M059J (cell line): ENCODE measurements at regions not wholly inside any gene's neighbourhood (a gene's known extent, or its start where the extent isn't known, plus 50 kb on each side); places are given as distances from the start of the nearest gene placed in this dataset.
"Not testable (repeated sequence)": the region's sequence is repeated elsewhere in the genome, so short reads cannot be mapped to it uniquely, and the experiment has no call there.

ENCODE experiments used
- DNase-seq: peaks from one replicate; pipeline ENCODE4 v3.0.0-alpha.2; 2012; ENCODE audit warnings: low read depth

DNA sequence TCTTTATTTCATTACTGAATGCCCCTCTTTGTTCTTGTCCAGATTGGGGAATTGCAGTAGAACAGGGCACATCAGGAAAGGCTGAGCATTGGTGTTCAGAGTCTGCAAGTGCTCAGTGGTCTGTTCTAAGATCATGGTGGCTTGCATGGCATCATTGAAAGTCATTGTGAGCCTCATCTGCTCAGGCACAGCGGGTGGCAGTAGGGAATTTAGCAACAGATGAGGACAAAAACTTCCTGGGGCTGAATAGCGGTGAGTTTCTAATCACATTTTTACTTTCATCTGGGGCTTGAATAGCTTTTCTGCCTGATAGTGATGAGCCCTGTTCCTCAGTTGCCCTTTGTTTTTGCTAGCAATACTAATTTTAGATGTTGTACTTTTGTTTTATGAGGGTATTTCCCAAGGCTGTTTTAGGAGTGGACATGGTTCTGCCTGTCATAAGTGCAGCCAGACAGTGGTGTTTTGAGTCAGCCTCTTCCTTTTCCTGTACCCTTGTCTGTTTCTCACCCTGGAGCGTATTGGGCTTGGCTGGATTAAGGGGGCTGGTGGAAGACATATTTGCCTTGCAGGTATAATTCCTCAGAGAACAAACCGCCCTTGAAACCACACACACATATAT lies 127.2 kb upstream of the IL12A start:
- no peak for DNase-seq

- peak; percentile 75 for DNase-seq
These were observed 123.5 kb upstream of the IL12A start for GRCh38 chr3:159865041-159865579.

DNA sequence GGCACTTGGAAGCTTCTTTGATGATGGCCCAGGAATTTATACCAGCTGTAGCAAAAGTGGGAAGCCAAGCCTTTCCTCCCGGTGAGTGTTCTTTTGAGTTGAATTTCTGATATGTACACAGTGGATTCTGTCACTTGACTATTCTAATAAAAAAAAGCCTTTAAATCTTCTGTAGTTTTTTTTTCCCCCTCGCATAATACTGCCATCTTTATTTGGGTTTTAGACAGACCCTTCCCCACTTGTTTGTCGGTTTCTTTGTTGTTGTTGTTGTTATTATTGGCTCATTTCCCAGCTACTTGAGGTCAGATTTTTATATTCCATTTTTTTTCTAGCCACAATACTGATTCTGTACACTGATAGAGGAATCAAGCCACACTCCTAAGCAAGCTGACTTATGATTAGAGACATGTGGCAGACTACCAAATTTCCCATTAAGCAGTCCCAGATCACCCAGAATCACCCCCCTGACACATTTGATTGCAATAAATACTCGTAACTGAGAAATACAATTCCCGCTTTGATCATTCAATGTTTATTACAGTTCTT lies 122.4 kb upstream of the IL12A start:
- peak; percentile 66 for DNase-seq

DNA sequence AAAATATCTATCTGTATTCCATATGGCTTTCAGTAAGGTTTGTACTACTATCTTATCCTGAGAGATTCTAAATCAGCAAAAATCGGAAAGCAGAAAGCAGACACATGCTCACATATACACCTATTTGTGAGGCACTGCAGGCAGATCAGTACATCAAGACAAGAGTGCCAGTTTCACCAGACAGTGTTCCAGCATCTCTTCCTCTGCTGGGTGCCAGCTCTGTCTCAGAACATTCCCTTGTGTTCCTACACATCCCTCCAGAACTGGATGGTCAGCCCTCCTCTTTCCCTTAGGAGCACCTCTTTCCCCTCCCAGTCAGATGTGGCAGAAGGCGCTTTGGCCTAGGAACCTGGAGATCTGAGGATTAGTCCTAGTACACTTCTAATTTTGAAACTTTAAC lies 121.3 kb upstream of the IL12A start:
- DNase-seq, result no peak

GRCh38 chr3:159870723-159871122 lies 117.9 kb upstream of the IL12A start:
- no peak for DNase-seq

- DNase-seq, result peak; percentile 93
These were observed 116.1 kb upstream of the IL12A start for GRCh38 chr3:159872374-159873109.

DNA sequence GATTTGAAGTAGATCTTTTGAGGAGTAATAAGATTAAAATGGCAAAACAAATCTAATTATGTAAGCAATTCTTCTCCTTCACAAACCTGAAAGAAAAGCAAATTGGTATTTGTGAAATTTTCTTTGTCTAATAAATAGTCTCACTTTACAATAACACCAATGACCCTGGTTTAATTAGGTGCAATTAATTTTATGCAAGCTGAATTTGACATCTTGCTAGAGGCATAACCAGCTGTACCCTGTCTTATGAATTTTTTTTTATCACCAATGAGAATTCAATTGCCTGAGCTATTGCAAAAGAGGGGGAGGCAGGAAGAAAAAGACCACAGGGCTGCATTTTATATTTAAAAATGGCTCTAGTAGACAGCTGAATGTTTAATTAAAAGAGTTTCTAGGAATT lies 113.5 kb upstream of the IL12A start:
- DNase-seq, result no peak

GRCh38 chr3:159877924-159878323 lies 110.7 kb upstream of the IL12A start:
- peak; percentile 81 for DNase-seq

GRCh38 chr3:159879146-159879545 lies 109.5 kb upstream of the IL12A start:
- no peak for DNase-seq

DNA sequence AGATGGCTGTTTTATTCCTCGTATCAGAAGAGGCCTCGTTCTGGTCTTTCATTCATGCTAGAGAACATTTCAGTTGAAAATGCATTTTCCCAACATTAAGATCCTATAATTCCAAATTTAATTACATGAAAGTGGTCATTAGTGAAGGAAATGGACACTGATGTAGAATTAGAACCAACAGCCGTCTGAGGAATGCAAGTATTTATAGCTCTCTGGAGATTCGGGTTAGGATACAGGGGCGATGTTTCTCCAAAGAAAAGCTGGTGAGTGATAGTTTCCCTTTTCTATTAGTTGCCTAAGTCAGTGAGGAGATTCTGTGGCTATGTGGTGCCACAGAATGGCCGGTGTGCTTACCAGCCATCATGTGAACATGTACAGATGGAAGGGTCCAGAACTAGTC lies 109.0 kb upstream of the IL12A start:
- DNase-seq, result no peak

DNA sequence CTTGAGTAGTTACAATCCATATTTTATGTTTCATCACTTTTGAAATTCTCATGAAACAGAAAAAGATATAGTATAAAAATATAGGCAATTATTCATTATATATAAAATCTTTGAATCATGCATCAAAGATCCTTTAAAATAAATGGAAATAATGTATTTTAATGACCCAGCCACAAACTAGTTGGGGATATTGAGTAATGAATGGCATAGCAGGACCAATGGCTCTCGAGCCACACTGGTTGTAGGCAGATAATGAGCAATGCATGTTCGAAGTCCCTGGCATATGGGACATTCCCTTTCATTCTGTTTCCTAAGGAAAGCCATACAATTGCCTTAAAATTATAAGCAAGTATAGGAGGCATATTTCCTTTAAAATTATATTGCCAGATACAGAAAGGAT lies 107.4 kb upstream of the IL12A start:
- no peak for DNase-seq

DNA sequence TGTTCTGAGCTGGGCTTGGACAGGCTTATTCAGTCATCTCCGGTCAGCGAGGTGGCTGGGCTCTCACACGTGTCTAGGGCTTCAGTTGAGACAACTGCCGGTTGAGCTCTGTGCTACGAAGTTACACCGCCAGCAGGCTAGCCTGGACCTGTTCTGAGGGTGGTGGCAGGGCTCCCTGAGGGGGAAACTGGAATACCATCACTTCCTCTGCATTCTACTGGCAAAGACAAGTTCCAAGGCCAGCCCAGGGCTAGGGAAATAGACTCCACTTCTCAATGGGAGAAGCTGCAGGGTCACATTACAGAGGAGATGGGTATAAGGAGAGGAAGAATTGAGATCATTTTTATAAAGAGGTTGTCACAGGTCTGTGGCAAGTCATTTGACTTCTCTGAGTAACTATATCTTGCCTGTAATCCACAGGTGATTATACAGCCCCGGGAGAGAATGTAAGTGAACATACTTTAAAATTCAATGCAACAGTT lies 106.8 kb upstream of the IL12A start:
- no peak for DNase-seq

DNA sequence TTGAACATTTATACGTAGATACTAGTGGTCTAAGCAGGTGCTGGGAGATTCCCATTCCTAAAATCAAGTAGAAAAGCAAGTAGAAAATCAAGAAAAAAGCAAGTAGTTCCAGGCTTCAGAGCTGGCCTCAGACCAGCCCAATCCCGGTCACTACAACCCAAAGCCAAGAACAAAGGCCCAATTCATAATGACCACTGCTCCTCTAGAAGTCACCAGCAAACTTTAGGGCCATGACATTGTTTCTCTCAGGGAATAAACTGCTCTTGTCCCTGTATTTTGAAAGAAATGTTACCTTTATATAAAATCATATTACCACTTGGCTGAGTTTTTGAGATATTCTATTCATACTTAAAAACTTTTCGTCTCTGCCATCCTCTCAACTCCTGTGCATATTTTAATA lies 106.3 kb upstream of the IL12A start:
- no peak for DNase-seq

- DNase-seq, result peak; percentile 53
These were observed 105.5 kb upstream of the IL12A start for GRCh38 chr3:159882790-159883779.

GRCh38 chr3:159884661-159885402 lies 103.8 kb upstream of the IL12A start:
- DNase-seq, result peak; percentile 58

DNA sequence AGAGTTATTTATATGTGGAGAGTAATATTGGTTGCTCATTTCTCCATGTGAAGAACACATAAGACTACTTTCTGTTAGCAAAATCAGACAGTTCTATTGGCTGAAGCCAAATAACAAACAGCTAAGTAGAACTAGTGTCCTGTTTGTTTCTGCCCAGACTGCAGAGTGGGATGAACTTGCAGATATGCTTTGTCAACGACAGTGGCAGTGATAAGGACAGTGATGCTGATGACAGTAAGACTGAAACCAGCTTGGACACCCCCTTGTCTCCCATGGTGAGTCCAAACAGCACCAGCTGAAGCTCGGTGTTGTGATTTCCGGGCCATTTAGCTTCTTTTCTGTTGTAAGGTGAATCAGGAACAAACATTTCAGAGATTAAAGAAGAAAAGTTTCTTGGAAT lies 102.6 kb upstream of the IL12A start:
- no peak for DNase-seq

DNA sequence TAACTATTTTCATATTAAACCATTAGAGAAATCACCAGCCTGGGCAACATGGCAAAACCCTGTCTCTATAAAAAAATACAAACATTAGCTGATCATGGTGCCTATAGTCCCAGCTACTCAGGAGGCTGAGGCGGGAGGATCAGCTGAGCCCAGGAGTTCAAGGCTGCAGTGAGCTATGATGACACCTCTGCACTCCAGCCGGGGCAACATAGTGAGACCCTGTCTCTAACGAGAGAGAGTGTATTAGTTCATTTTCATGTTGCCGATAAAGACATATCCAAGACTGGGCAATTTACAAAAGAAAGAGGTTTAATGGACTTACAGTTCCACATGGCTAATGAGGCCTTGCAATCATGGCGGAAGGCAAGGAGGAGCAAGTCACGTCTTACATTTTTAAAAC lies 102.1 kb upstream of the IL12A start:
- DNase-seq, result not testable (repeated sequence)

DNA sequence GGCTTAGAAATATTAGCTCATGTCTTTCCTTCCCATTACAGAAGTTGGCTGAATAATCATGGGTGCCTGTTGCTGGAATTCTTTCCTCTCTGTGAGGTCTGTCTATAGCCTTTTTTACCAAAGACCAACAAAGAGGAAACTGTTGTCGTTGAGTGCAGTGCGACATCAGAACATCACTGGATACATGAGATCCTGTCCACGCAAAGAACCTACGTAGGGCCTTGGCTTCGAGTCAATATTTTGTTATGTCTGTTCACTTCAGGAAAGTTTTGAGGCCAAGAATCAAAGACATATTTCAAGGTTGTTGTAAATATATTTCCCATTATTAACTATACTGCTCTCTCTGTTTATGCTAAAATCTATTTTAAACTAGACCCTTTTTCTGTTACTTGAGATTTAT lies 101.5 kb upstream of the IL12A start:
- no peak for DNase-seq

DNA sequence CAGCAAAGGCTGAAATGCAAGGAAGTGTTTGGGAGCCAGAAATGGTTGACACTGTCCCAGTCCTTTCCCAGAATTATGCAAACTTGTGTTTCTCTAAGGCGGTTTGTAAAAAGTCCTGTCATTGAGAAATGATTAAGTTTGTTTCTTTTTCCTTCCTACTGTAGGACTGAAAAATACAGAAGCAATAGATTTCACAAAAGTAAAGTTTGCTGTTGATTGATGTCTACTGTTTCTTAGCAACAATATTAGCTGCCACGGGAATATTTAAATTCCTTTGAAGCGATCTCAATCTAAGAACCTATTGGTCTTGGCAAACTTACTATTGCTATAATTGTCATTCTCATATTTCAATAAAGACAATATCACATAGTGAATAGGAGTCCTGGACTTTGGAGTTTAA lies 100.7 kb upstream of the IL12A start:
- DNase-seq, result no peak

DNA sequence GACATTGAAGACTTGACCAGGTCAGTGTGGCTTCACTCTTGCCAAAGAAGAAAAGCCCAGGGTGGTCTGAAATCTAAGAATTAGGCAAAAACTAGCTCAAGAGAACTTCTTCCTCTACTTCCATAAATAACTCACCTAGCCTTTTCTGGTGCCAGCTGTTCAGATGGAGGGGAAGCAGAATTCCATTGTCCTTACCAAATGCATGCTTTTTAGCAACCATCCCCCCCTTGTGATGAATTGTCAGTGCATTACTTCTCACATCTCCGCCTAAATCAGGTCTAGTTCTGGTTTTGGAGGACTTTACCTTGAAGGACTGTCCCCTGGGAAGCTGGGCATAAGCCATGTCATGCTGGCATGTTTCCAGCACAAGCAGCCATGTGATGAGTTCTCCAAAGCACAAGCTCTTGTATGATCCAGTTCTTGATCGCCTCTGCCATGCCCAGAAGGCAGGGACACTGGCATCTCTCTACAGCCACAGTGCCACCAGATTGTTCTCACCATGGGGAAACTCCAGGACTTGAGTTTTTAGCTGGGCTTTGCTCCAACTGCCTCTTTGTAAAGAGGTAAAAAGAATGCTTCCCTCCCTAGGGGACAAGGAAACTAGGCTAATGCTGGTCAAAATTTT lies 96.4 kb upstream of the IL12A start:
- DNase-seq, result no peak

- no peak for DNase-seq
These were observed 95.8 kb upstream of the IL12A start for GRCh38 chr3:159892801-159893200.
